Right cardiac atrium (tissue), 5 donors: ENCODE measurements at regions not wholly inside any gene's neighbourhood (a gene's known extent, or its start where the extent isn't known, plus 50 kb on each side); places are given as distances from the start of the nearest gene placed in this dataset.

ENCODE experiments used
- ATAC-seq, 2 donors: fragments of 200-7000 bp; cut with Tn5 transposase; one replicate each; pipeline versions ENCODE4 v1.8.0 to v1.9.1; 2020; ENCODE audit warnings: moderate library complexity in 2 of 2, mild to moderate bottlenecking in 1 of 2
- DNase-seq, 3 donors: peaks; one replicate each; pipeline ENCODE4 v3.0.0-alpha.2; 2020
- H3K27ac ChIP-seq: one replicate; pipeline ENCODE4 v1.5.1; 2013; ENCODE audit warnings: mild to moderate bottlenecking, low read length, control low read depth, moderate library complexity
- H3K27me3 ChIP-seq: one replicate; pipeline ENCODE4 v1.6.1; 2013; ENCODE audit not compliant: control insufficient read depth, insufficient read depth
- H3K4me1 ChIP-seq: one replicate; pipeline ENCODE4 v1.6.1; 2013; ENCODE audit warnings: low read length; ENCODE audit not compliant: control insufficient read depth, insufficient read depth
- H3K4me3 ChIP-seq: one replicate; pipeline ENCODE4 v1.5.1; 2013; ENCODE audit warnings: low read length, control low read depth
- H3K9me3 ChIP-seq: one replicate; pipeline ENCODE4 v1.6.1; 2013; ENCODE audit warnings: low read length; ENCODE audit not compliant: control insufficient read depth
- WGBS: extraction: QIAGEN DNeasy Blood & Tissue Kit; methylation state at CpG from one replicate; pipeline ENCODE4 v1.1.7; 2013; 5-methylcytosine and 5-hydroxymethylcytosine counted together
- intact Hi-C, 4 donors: fragments of 100-400 bp; cut with DNase I; formaldehyde crosslinking; loops; one replicate each; pipeline versions ENCODE4 v1.11.0 to v1.14.0; 2022 to 2023
- donor health status: healthy with polysubstance abuse.
- donor health status: DM: no; HTN: yes; CAD: no.
- donor health status: DM: no; HTN: no; CAD: no.
- donor health status: DM: no; HTN: yes; CAD: no; lungs with severe emphysema.
- donor health status: DM: yes; HTN: yes; CAD: no.

DNA sequence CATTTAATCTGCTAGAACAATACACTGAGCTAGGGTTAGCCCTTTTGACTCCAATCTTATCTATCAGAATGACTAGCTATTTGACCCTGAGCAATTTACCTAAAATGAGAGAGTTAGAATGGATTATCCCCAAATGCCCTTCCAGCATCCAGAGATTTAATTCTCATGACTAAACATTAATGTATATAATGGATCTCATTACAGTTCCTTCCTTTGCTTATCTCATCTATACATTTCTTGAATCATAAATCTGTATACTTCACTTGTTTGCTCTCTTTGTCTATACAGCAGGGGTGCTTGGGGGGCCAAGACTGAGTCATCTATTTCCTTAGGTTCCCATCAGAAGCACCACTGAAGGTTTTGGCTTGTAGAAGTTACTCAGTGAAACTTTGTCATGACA, 565.8 kb downstream of the IGSF11 start:
- Histone ChIP-seq H3K9me3 (no peaks in the 10 kb centered on the region), H3K4me3 (no peak overlapping the region), H3K4me1 (no peaks in the 10 kb centered on the region), H3K27ac (no peak overlapping the region), H3K27me3 (no peaks in the 10 kb centered on the region)
- intact Hi-C loops = no loop called here
- ATAC-seq = no peak
- DNase-seq = no peak

DNA sequence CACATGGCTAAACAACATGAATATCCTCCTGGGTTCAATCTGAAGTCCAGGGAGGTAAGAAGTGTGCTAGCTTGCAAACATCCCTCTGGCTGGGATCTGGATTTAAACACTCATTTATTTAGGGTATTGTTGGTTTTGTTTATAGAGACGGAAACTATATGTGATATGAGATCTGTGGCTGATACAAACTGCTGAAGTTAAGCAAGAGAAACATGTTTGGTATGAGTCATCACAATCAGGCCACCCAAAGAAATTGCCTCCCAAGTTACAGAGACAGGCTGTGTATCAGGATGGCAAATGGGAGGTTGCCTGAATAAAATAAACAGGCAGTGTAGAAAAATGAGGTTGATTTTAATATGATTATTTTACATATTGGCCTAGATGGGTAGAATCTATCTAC, 562.1 kb downstream of the IGSF11 start:
- 66% methylated on average over 1 of the region's 1 CpG for WGBS
- Histone ChIP-seq H3K4me1 (no peaks in the 10 kb centered on the region), H3K27me3 (no peaks in the 10 kb centered on the region), H3K9me3 (no peaks in the 10 kb centered on the region), H3K27ac (no peak overlapping the region), H3K4me3 (no peak overlapping the region)
- DNase-seq (no peak), ATAC-seq (no peak)
- intact Hi-C loops = no loop called here

- DNase-seq (no peak), ATAC-seq (no peak)
- no peaks in the 10 kb centered on the region for H3K4me1 ChIP-seq
- H3K9me3 ChIP-seq = no peaks in the 10 kb centered on the region
- no peak overlapping the region for H3K27ac ChIP-seq
- no peaks in the 10 kb centered on the region for H3K27me3 ChIP-seq
- no peak overlapping the region for H3K4me3 ChIP-seq
- intact Hi-C loops = no loop called here
These were observed 561.3 kb downstream of the IGSF11 start for GRCh38 chr3:118473343-118473742.

- intact Hi-C loops = no loop called here
- H3K27ac ChIP-seq = no peak overlapping the region
- 90% methylated on average over 2 of the region's 2 CpGs for WGBS
- DNase-seq = no peak
- H3K4me1 ChIP-seq = no peaks in the 10 kb centered on the region
- H3K9me3 ChIP-seq = no peaks in the 10 kb centered on the region
- no peak for ATAC-seq
- no peak overlapping the region for H3K4me3 ChIP-seq
- H3K27me3 ChIP-seq = no peaks in the 10 kb centered on the region
These were observed 557.6 kb downstream of the IGSF11 start for GRCh38 chr3:118476885-118477618.

DNA sequence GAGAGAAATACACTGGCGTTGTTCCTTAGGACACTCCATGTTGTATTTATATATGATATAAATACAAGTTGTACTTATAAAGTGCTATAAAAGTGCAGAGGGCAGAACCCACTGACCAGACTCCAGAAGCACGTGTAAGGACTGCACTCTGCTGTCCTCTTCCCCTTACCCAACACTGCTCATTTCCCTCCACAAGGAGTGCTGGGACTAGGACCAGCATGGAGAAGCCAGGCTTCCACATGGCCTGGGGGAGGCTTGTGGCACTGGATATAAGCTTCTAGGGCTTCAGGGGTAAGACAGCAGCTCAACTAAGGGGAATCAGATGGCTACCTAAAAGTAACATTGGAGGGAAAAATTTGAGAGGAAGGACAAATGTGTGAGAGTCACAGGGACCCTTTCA, 556.9 kb downstream of the IGSF11 start:
- Histone ChIP-seq H3K9me3 (no peaks in the 10 kb centered on the region), H3K4me1 (no peaks in the 10 kb centered on the region), H3K27me3 (no peaks in the 10 kb centered on the region), H3K4me3 (no peak overlapping the region), H3K27ac (no peak overlapping the region)
- 22% methylated on average over 2 of the region's 2 CpGs for WGBS
- intact Hi-C loops = no loop called here
- no peak for ATAC-seq
- no peak for DNase-seq

- ATAC-seq (no peak), DNase-seq (no peak)
- Histone ChIP-seq H3K27me3 (no peaks in the 10 kb centered on the region), H3K9me3 (no peaks in the 10 kb centered on the region), H3K27ac (no peak overlapping the region), H3K4me3 (no peak overlapping the region), H3K4me1 (no peaks in the 10 kb centered on the region)
- WGBS = 80% methylated on average over 8 of the region's 8 CpGs
- intact Hi-C loops = no loop called here
These were observed 555.9 kb downstream of the IGSF11 start for GRCh38 chr3:118478706-118479276.

DNA sequence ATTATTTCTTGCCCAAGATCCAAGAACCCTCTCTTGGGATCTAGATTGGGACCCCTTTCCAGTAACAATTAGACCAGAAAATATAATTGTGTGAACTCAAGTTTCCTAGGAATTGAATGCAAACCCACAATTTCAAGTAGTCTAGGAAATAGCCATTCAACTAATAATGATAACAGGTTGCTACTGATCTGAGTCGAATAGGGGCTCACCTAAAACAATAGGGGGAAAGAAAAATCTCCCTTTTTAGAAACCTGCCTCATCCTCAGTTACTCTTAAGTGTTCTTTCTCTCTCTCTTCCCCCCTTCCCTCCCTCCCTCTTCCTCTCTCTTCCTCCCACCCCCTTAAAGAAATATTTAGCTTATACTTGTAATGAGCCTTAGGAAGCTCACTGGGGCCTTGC, 555.3 kb downstream of the IGSF11 start:
- no peak for ATAC-seq
- no peak for DNase-seq
- intact Hi-C loops = no loop called here
- H3K27me3 ChIP-seq = no peaks in the 10 kb centered on the region
- H3K27ac ChIP-seq = no peak overlapping the region
- WGBS = 79% methylated on average over 1 of the region's 1 CpG
- no peak overlapping the region for H3K4me3 ChIP-seq
- H3K9me3 ChIP-seq = no peaks in the 10 kb centered on the region
- no peaks in the 10 kb centered on the region for H3K4me1 ChIP-seq

- intact Hi-C loops = no loop called here
- no peaks in the 10 kb centered on the region for H3K27me3 ChIP-seq
- 56% methylated on average over 4 of the region's 4 CpGs for WGBS
These were observed 554.4 kb downstream of the IGSF11 start for GRCh38 chr3:118480101-118480860.

GRCh38 chr3:118485693-118486092, 549.0 kb downstream of the IGSF11 start:
- no peaks in the 10 kb centered on the region for H3K4me1 ChIP-seq

More at GRCh38 chr3:118480101-118480860, 554.4 kb downstream of the IGSF11 start:
- Histone ChIP-seq H3K27ac (no peak overlapping the region), H3K4me3 (no peak overlapping the region), H3K4me1 (no peaks in the 10 kb centered on the region), H3K9me3 (no peaks in the 10 kb centered on the region)
- ATAC-seq (no peak), DNase-seq (no peak)

DNA sequence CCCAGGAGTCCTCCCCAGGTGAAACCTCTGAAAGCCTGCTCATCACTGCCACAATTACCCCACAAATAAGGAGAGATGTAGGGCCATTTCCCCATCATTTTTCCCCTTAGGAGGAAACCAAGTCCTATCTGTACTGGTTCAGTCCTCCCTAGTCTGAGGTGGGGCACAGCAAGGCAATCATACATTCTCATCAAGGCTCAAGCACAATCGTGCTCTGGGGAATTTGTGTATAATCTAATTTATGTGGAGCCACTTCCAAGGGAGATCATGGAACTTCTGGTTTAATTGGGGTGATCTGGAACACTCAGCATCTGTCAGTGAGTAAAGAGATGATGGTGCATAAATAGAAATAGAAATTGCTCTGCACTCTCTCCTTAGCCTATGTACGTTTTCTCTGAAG, 546.9 kb downstream of the IGSF11 start:
- intact Hi-C loops = no loop called here
- Histone ChIP-seq H3K27ac (no peak overlapping the region), H3K4me1 (no peaks in the 10 kb centered on the region), H3K27me3 (no peaks in the 10 kb centered on the region), H3K4me3 (no peak overlapping the region), H3K9me3 (no peaks in the 10 kb centered on the region)
- ATAC-seq (no peak), DNase-seq (no peak)
- WGBS = 74% methylated on average over 2 of the region's 2 CpGs

More at GRCh38 chr3:118485693-118486092, 549.0 kb downstream of the IGSF11 start:
- WGBS = 62% methylated on average over 5 of the region's 5 CpGs
- Histone ChIP-seq H3K4me3 (no peak overlapping the region), H3K9me3 (no peaks in the 10 kb centered on the region), H3K27ac (no peak overlapping the region), H3K27me3 (no peaks in the 10 kb centered on the region)
- ATAC-seq (no peak), DNase-seq (no peak)
- intact Hi-C loops = no loop called here

- ATAC-seq (no peak), DNase-seq (no peak)
- no peaks in the 10 kb centered on the region for H3K27me3 ChIP-seq
- WGBS = 43% methylated on average over 3 of the region's 3 CpGs
- no peak overlapping the region for H3K4me3 ChIP-seq
- no peaks in the 10 kb centered on the region for H3K4me1 ChIP-seq
- H3K27ac ChIP-seq = no peak overlapping the region
- no peaks in the 10 kb centered on the region for H3K9me3 ChIP-seq
- intact Hi-C loops = no loop called here
These were observed 545.9 kb downstream of the IGSF11 start for GRCh38 chr3:118488732-118489131.
